ENCODE measurements at regions not wholly inside any gene's neighbourhood (a gene's known extent, or its start where the extent isn't known, plus 50 kb on each side); places are given as distances from the start of the nearest gene placed in this dataset.
"Not testable (repeated sequence)": the region's sequence is repeated elsewhere in the genome, so short reads cannot be mapped to it uniquely, and the experiment has no call there.

GRCh38 chr7:34569975-34570699 lies 87.9 kb upstream of the NPSR1 start:
- H3K27ac Mint-ChIP-seq, result no peak overlapping the region
- no peaks in the 10 kb centered on the region for H3K27me3 Mint-ChIP-seq
- H3K4me1 Mint-ChIP-seq, result no peaks in the 10 kb centered on the region
- H3K9me3 Mint-ChIP-seq, result peaks cover 1% of the 10 kb centered on the region
- DNase-seq, result no peak
- no peak overlapping the region for H3K4me3 Mint-ChIP-seq
- no peaks in the 10 kb centered on the region for H3K36me3 Mint-ChIP-seq

GRCh38 chr7:34575006-34575405 lies 83.0 kb upstream of the NPSR1 start:
- H3K9me3 Mint-ChIP-seq, result peaks cover 13% of the 10 kb centered on the region
- no peak for DNase-seq
- no peaks in the 10 kb centered on the region for H3K4me1 Mint-ChIP-seq
- no peak overlapping the region for H3K27ac Mint-ChIP-seq
- no peaks in the 10 kb centered on the region for H3K27me3 Mint-ChIP-seq
- H3K36me3 Mint-ChIP-seq, result no peaks in the 10 kb centered on the region
- H3K4me3 Mint-ChIP-seq, result no peak overlapping the region

- H3K9me3 Mint-ChIP-seq, result peaks cover 16% of the 10 kb centered on the region
- H3K27ac Mint-ChIP-seq, H3K4me3 Mint-ChIP-seq, DNase-seq, H3K27me3 Mint-ChIP-seq, H3K36me3 Mint-ChIP-seq, H3K4me1 Mint-ChIP-seq: not testable (repeated sequence)
These were observed 80.1 kb upstream of the NPSR1 start for GRCh38 chr7:34577934-34578333.

GRCh38 chr7:34581698-34582097 lies 76.3 kb upstream of the NPSR1 start:
- H3K36me3 Mint-ChIP-seq, H3K27ac Mint-ChIP-seq, H3K27me3 Mint-ChIP-seq, DNase-seq, H3K4me3 Mint-ChIP-seq, H3K4me1 Mint-ChIP-seq: not testable (repeated sequence)
- H3K9me3 Mint-ChIP-seq, result peaks cover 15% of the 10 kb centered on the region

- Mint-ChIP-seq H3K27ac (no peak overlapping the region), H3K27me3 (no peaks in the 10 kb centered on the region), H3K4me3 (no peak overlapping the region), H3K9me3 (peaks cover 6% of the 10 kb centered on the region), H3K36me3 (no peaks in the 10 kb centered on the region), H3K4me1 (no peaks in the 10 kb centered on the region)
- no peak for DNase-seq
These were observed 73.5 kb upstream of the NPSR1 start for GRCh38 chr7:34584526-34584925.

GRCh38 chr7:34596887-34597286 lies 61.1 kb upstream of the NPSR1 start:
- DNase-seq, result no peak
- Mint-ChIP-seq H3K9me3 (no peaks in the 10 kb centered on the region), H3K27me3 (no peaks in the 10 kb centered on the region)

GRCh38 chr7:34603711-34604444 lies 54.1 kb upstream of the NPSR1 start:
- H3K4me1 Mint-ChIP-seq, result no peaks in the 10 kb centered on the region
- no peak overlapping the region for H3K4me3 Mint-ChIP-seq
- DNase-seq, result no peak
- no peaks in the 10 kb centered on the region for H3K27me3 Mint-ChIP-seq
- no peak overlapping the region for H3K27ac Mint-ChIP-seq
- no peaks in the 10 kb centered on the region for H3K9me3 Mint-ChIP-seq
- H3K36me3 Mint-ChIP-seq, result no peaks in the 10 kb centered on the region

More at GRCh38 chr7:34596887-34597286, 61.1 kb upstream of the NPSR1 start:
- no peaks in the 10 kb centered on the region for H3K4me1 Mint-ChIP-seq
- H3K36me3 Mint-ChIP-seq, result no peaks in the 10 kb centered on the region
- H3K27ac Mint-ChIP-seq, result no peak overlapping the region
- H3K4me3 Mint-ChIP-seq, result no peak overlapping the region

Data from activated naive CD8-positive, alpha-beta T cell treated with anti-CD3 and anti-CD28 coated beads for 36 hours (primary cell).